GM10266 (cell line): ENCODE measurements at regions not wholly inside any gene's neighbourhood (a gene's known extent, or its start where the extent isn't known, plus 50 kb on each side); places are given as distances from the start of the nearest gene placed in this dataset.

Experiments used
- DNase-seq: peaks from one replicate; pipeline ENCODE4 v3.0.0; 2012; ENCODE audit errors: extremely low spot score
- CTCF ChIP-seq: IDR thresholded peaks from 2 replicates; pipeline ENCODE4 v1.5.1; 2012; ENCODE audit warnings: mild to moderate bottlenecking, low read depth; ENCODE audit not compliant: control insufficient read depth, insufficient read depth; ENCODE audit errors: missing control alignments

DNA sequence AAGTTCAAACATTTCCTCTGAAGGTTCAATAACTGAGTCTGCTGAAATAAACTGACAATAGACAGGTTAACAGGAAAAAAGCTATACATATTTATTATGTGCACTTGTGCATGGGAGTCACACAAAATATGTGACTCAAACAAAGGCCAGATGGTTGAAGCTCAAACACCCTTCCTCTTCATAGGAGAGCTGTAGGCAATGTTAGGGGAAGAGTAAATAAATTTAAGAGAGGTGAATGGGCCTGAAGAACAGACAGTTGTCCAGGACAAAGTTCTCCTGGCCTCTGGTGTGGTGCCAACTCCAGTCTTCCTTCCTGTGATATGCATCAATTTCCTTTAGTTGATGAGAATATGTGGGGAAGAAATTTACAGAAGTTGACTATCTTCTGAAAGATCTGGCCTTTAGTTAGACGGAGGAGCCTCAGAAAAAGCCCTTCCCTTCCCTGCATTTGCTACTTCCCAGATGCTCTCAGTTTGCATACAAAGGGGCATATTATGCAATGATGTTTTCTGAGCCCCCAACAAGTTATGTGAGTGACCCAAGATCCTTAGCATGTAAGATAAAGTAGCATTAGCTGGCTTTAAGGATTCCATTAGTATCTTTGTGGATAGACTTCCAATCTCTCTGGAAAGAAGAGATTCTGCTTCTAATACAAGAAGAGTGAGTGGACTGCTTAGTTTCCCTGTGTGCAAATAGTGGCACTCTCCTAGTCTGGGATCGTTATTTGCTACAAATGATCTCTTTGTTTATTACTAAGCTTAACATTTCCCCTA lies 96.4 kb upstream of the IGSF10 start:
- no peak for DNase-seq
- no peak for TF ChIP-seq CTCF

DNA sequence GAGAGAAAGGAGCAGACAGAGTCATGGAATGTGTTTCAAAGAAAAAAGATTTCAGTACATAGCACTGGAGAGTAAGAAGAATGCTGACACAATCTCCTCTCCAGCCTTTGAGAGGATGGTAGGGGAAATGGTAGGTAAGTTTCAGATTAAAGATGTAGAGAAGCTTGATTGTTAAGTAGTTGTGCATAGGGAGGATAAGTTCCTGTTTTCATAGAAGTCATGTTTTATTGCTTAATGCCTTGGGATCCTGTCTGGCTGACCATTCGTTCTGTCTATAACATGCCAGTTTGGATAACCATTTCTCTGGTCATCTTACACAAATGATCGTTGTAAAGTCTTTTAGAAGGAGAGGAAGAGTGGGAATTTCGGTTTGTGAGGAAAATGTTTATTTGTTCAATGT lies 95.7 kb upstream of the IGSF10 start:
- DNase-seq = no peak
- TF ChIP-seq CTCF = no peak

DNA sequence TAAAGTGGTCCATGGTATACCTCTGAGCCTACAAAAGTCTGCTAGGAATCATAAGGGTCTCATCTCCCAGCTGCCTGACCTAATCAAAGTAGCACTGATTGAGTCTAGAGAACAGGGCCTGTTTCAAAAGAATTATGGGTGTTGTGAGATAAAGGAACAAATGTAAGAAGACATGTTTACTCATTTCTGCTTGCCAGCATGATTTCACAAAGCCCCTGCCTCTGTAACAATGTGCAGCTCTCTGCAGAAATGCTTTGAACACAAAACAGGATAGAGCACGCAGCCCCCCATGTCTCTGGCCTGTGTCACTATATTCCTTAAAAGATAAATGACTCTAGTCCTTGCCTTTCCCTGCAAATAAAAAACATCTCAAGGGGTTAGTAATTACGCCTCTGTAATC lies 94.7 kb upstream of the IGSF10 start:
- DNase-seq = no peak
- no peak for TF ChIP-seq CTCF

GRCh38 chr3:151553888-151554287 lies 93.0 kb upstream of the IGSF10 start:
- no peak for TF ChIP-seq CTCF

GRCh38 chr3:151552589-151552988 lies 91.7 kb upstream of the IGSF10 start:
- no peak for TF ChIP-seq CTCF
- no peak for DNase-seq

More at GRCh38 chr3:151553888-151554287, 93.0 kb upstream of the IGSF10 start:
- no peak for DNase-seq

DNA sequence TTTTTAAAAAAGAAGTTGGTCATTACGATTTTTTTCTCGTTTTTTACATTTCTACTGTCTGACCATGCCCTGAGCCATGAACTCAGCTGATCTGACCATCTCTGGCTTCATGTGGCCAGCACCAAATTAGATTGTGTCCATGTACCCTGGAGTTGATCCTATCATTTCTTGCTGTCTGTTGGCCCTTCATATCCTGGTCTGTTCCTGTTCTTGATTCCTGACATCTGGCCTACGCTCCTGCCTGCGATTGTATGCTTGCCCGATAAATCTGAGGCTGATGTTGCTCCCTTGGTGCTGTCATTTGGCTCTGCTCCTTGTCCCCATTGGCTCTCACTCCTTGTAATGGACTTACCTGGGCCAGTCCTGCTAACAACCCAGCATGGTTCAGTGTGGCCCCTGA lies 89.8 kb upstream of the IGSF10 start:
- no peak for DNase-seq
- TF ChIP-seq CTCF = no peak

- TF ChIP-seq CTCF = no peak
- no peak for DNase-seq
Measured at GRCh38 chr3:151550025-151550618, 89.3 kb upstream of the IGSF10 start.
